Left lung (tissue), 4 donors: ENCODE measurements at regions not wholly inside any gene's neighbourhood (a gene's known extent, or its start where the extent isn't known, plus 50 kb on each side); places are given as distances from the start of the nearest gene placed in this dataset.

Experiments used
- ATAC-seq: fragments of 200-7000 bp; cut with Tn5 transposase; one replicate; pipeline ENCODE4 v1.9.1; 2020; ENCODE audit warnings: moderate library complexity
- DNase-seq, 4 donors: peaks; one replicate each; pipeline ENCODE4 v3.0.0-alpha.2; 2013 to 2020
- H3K27ac ChIP-seq, 2 donors: fragments of 200-600 bp; sonication (generic) in 1 of 2; one replicate each; pipeline versions ENCODE4 v1.5.0 to v1.8.0; 2020 to 2021
- H3K27me3 ChIP-seq, 2 donors: fragments of 200-600 bp; sonication (generic) in 1 of 2; one replicate each; pipeline versions ENCODE4 v1.5.0 to v1.8.0; 2020 to 2021
- H3K36me3 ChIP-seq, 2 donors: fragments of 200-600 bp; sonication (generic) in 1 of 2; one replicate each; pipeline versions ENCODE4 v1.5.0 to v1.8.0; 2020 to 2021
- H3K4me1 ChIP-seq, 2 donors: fragments of 200-600 bp; one replicate each; pipeline ENCODE4 v1.8.0; 2021
- H3K4me3 ChIP-seq, 2 donors: fragments of 200-600 bp; sonication (generic) in 1 of 2; one replicate each; pipeline versions ENCODE4 v1.5.0 to v1.8.0; 2020 to 2021; ENCODE audit warnings: mild to moderate bottlenecking in 1 of 2
- H3K9me3 ChIP-seq, 2 donors: fragments of 200-600 bp; sonication (generic) in 1 of 2; one replicate each; pipeline versions ENCODE4 v1.5.0 to v1.8.0; 2020 to 2021
- intact Hi-C, 2 donors: fragments of 100-400 bp; cut with DNase I; formaldehyde crosslinking; loops; one replicate each; pipeline versions ENCODE4 v1.11.2 to v1.14.2; 2022
- TF ChIP-seq, protein P1 (sequence below), 2 donors: fragments of 200-600 bp; sonication (generic) in 1 of 2; IDR thresholded peaks; one replicate each; pipeline versions ENCODE4 v1.5.0 to v1.8.0; 2021; ENCODE audit warnings: antibody characterized with exemption in 2 of 2
- donor health status: DM: no; HTN: yes; CAD: no.
- donor health status: DM: no; HTN: no; CAD: no.

DNA sequence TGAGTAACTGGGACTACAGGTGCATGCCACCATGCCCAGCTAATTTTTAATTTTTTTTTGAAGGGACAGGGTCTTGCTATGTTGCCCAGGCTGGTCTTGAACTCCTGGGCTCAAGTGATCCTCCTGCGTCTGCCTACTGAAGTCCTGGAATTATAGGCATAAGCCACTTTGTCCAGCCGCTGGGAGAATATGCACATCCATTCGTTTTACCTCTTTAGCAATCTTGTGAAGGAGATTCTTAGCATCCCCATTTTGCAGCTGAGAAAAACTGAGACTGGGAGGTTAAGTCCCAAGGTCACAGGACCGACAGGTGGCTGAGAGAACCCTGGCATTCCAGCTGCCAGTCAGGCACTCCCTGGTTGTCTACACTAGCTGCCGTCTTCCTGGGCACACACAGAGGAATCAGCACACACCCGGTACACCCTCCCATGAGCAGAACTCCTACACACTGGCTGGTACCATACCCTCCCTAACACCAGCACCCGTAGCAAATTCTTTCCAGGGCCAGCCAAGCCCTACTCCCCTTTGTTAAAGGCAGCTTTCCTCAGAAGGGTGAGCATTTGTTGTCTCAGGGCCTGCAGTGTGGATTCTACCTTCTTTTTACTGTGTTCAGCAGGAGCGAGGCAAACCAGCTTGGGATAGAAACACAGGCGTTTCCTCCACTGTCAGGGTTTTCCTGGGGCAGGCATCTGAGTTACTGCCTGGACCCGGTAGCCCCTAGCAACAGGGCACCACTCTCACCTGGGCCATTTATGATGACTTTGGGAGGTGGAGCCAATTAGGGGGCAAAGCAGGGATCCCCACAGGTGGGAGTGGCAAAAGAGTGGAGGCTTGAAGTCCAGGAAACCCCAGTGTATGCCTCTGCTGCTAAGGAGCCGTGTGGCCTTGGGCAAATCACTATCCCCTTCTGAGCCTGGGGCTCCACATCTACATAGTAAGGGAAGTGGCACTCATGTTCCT, 70.2 kb downstream of the IRF2BPL start:
- Histone ChIP-seq H3K27ac (peak overlapping the region in 1 of 2 donors; percentile 99), H3K36me3 (no peaks in the 10 kb centered on the region), H3K4me1 (peaks cover 43 to 88% of the 10 kb centered on the region in 2 donors), H3K4me3 (no peak overlapping the region), H3K27me3 (no peaks in the 10 kb centered on the region), H3K9me3 (no peaks in the 10 kb centered on the region)
- ATAC-seq, result no peak
- TF ChIP-seq, protein P1, sequence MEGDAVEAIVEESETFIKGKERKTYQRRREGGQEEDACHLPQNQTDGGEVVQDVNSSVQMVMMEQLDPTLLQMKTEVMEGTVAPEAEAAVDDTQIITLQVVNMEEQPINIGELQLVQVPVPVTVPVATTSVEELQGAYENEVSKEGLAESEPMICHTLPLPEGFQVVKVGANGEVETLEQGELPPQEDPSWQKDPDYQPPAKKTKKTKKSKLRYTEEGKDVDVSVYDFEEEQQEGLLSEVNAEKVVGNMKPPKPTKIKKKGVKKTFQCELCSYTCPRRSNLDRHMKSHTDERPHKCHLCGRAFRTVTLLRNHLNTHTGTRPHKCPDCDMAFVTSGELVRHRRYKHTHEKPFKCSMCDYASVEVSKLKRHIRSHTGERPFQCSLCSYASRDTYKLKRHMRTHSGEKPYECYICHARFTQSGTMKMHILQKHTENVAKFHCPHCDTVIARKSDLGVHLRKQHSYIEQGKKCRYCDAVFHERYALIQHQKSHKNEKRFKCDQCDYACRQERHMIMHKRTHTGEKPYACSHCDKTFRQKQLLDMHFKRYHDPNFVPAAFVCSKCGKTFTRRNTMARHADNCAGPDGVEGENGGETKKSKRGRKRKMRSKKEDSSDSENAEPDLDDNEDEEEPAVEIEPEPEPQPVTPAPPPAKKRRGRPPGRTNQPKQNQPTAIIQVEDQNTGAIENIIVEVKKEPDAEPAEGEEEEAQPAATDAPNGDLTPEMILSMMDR (IDR thresholded peaks at IDR 0.05), result no peak
- no peak for DNase-seq
- intact Hi-C loops, result loop anchor here in 1 of 2 donors (5.0 kb wide), 1 partner anchor 41 kb away; no protein-coding TSS in a partner anchor

- intact Hi-C loops, result loop anchor here in 1 of 2 donors (5.0 kb wide), 1 partner anchor 40 kb away; no protein-coding TSS in a partner anchor
- H3K4me3 ChIP-seq, result peak overlapping the region in 1 of 2 donors; percentile 36
- H3K27me3 ChIP-seq, result no peaks in the 10 kb centered on the region
- no peak for DNase-seq
- no peak for ATAC-seq
- H3K27ac ChIP-seq, result peak overlapping the region; percentile 95 to 99
- peaks cover 41 to 92% of the 10 kb centered on the region in 2 donors for H3K4me1 ChIP-seq
- H3K36me3 ChIP-seq, result no peaks in the 10 kb centered on the region
- TF ChIP-seq, protein P1 (IDR thresholded peaks at IDR 0.05), result no peak
- H3K9me3 ChIP-seq, result no peaks in the 10 kb centered on the region
These were observed 71.2 kb downstream of the IRF2BPL start for GRCh38 chr14:76957224-76957891.

DNA sequence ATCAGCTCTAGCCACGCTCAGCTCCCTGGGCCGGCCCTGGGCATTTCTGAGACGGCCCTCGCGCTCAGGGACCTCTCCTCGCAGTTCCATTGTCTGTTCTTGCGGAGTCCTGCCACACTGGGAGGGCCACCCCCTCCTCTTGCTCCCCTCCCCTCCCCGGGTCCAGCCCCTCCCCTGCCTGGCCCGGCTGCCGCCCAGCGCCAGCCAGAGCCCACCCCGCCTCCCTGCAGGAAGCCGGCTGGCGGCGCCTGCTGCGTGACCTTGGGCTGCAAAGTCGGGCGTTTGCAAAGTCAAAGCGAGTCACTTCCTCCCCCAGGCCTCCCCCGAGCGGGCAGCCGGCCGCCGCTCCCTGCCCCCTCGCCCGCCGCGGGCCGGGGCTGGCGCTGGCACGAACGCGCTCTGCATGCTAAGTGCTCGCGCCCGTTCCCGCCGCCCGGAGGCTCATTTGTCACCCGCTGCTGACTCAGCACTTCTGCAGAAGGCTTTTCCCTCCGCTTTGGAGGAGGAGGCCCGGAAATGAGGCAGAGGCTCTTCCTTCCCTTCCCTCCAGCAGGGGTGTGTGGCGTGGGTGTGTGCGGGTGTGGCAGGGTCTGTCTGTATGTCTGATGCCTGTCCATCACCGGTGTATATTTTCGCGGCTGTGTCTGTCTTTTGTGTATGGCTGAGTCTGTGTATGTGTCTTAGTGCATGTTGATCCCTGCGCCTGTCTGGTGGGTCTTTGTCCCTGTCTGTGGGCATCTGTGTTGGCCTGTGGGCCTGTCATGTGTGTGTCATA, 72.0 kb downstream of the IRF2BPL start:
- intact Hi-C loops, result loop anchor here in 1 of 2 donors (5.0 kb wide), 1 partner anchor 39 kb away; no protein-coding TSS in a partner anchor
- Histone ChIP-seq H3K4me3 (peak overlapping the region; percentile 15 to 36), H3K9me3 (no peaks in the 10 kb centered on the region), H3K27ac (peak overlapping the region; percentile 95 to 99), H3K4me1 (peaks cover 39 to 87% of the 10 kb centered on the region in 2 donors), H3K36me3 (no peaks in the 10 kb centered on the region), H3K27me3 (no peaks in the 10 kb centered on the region)
- DNase-seq, result peak; percentile 89 to 97 (median 94)
- ATAC-seq, result peak; percentile 74
- TF ChIP-seq, protein P1 (IDR thresholded peaks at IDR 0.05), result peak in 1 of 2 donors; percentile 51

DNA sequence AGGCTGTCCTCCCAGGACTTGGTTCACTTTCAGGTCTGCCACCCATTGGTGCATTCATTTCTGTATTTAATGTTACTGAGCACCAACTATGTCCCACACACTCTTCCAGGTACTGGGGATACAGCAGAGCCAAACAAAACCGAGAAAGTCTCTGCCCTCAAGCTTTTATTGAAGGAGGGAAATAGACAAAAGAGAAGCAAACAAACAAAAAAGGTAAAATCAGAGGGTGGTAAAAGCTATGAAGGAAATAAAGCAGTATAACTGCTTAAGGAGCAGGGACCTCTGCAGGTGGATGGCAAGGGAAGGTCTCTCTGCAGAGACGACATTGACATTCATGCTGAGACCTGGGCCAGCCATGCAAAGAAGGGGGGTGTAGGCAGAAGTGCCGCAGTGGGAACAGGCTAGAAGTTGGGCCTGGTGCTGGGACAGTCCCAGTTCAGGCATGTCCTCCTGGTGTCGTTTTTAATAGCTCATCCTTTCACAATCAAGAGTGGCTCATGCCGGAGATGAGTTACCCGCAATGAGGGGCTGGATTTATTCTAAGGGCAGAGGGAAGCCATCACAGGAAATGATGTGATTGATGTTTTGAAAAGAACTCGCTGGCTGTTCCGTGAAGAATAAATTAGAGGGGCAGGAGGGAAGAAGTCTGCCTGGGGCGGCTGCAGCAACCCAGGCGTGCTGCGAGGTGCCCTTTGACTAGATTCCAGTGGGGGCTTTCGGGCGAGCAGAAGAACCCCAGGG, 72.8 kb downstream of the IRF2BPL start:
- Histone ChIP-seq H3K4me1 (peaks cover 39 to 87% of the 10 kb centered on the region in 2 donors), H3K27me3 (no peaks in the 10 kb centered on the region), H3K36me3 (no peaks in the 10 kb centered on the region), H3K27ac (peak overlapping the region; percentile 95 to 99), H3K9me3 (no peaks in the 10 kb centered on the region), H3K4me3 (peak overlapping the region; percentile 15 to 36)
- DNase-seq, result peak in 1 of 4 donors; percentile 49
- peak; percentile 3 for ATAC-seq
- TF ChIP-seq, protein P1 (IDR thresholded peaks at IDR 0.05), result no peak
- intact Hi-C loops, result loop anchor here in 1 of 2 donors (5.0 kb wide), 1 partner anchor 38 kb away; no protein-coding TSS in a partner anchor
